ENCODE measurements at regions not wholly inside any gene's neighbourhood (a gene's known extent, or its start where the extent isn't known, plus 50 kb on each side); places are given as distances from the start of the nearest gene placed in this dataset.

DNA sequence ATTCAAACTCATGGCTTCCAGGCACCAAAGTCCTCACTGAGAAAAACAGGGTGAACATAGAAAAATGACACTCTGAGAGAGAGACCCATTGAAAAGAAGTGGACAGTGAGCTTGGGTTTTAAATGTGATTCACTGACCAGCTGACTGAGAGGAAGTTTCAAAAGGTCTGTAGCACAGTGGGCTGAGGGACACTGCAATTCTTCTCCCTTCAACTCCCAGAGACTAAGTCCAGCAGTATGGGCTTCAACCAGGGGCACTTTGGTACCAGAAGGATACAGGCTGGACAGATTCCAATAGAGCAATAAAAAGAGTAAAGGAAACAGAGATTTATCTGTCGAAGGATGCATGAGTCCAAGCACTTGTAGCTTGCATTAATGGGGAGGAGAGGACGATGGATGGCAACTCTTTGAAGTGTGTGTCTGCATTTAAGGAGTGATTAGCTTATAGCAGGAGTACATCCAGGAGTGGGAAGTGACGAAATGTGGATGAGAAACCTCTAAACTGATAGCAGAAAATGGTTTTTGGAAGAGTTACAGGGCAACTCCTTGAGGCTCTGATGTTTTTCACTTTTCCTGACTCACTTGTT is 117.0 kb upstream of the ANKRD55 start:
- H3K4me3 ChIP-seq: no peak overlapping the region
- no peak overlapping the region for H3K27ac ChIP-seq (replicated peaks in 1 of 4)
- no peaks in the 10 kb centered on the region for H3K27me3 ChIP-seq
- intact Hi-C loops (cut with DNase I): no loop called here
- peaks cover 10 to 19% (median 14%) of the 10 kb centered on the region in 4 donors for H3K4me1 ChIP-seq
- no peak for DNase-seq (ENCODE audit: extremely low spot score)
- H3K9me3 ChIP-seq: no peaks in the 10 kb centered on the region
- WGBS: 47% methylated on average over 3 of the region's 3 CpGs
- no peaks in the 10 kb centered on the region for H3K36me3 ChIP-seq
- TF ChIP-seq POLR2A (IDR thresholded peaks at IDR 0.05; ENCODE audit: low read depth) (no peak), EP300 (IDR thresholded peaks at IDR 0.05) (no peak), POLR2AphosphoS5 (IDR thresholded peaks at IDR 0.05) (no peak)
- TF ChIP-seq, protein P1, sequence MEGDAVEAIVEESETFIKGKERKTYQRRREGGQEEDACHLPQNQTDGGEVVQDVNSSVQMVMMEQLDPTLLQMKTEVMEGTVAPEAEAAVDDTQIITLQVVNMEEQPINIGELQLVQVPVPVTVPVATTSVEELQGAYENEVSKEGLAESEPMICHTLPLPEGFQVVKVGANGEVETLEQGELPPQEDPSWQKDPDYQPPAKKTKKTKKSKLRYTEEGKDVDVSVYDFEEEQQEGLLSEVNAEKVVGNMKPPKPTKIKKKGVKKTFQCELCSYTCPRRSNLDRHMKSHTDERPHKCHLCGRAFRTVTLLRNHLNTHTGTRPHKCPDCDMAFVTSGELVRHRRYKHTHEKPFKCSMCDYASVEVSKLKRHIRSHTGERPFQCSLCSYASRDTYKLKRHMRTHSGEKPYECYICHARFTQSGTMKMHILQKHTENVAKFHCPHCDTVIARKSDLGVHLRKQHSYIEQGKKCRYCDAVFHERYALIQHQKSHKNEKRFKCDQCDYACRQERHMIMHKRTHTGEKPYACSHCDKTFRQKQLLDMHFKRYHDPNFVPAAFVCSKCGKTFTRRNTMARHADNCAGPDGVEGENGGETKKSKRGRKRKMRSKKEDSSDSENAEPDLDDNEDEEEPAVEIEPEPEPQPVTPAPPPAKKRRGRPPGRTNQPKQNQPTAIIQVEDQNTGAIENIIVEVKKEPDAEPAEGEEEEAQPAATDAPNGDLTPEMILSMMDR (IDR thresholded peaks at IDR 0.05): no peak

DNA sequence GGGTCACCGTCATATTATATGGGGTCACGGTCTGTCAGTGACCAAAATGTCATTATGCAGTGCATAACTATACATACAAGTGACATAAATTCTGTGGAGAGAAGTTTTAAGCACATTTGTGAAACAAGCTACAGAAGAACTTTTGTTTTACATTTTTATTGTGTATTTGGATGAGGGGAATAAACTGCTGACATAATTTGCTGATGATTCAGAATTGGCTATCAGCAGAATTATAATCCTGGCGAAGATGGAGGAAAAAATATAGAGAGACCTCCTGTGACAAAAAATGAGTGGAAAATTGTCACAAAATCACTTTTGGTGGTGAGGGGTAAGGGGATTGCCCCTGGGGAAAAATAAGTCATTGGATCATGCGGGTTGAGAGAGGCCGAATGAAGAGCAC is 116.3 kb upstream of the ANKRD55 start:
- Histone ChIP-seq H3K9me3 (no peaks in the 10 kb centered on the region), H3K27ac (replicated peaks in 1 of 4) (no peak overlapping the region), H3K4me3 (no peak overlapping the region), H3K27me3 (no peaks in the 10 kb centered on the region), H3K4me1 (peaks cover 10 to 19% (median 14%) of the 10 kb centered on the region in 4 donors), H3K36me3 (no peaks in the 10 kb centered on the region)
- WGBS: 98% methylated on average over 5 of the region's 5 CpGs
- no peak for DNase-seq (ENCODE audit: extremely low spot score)
- intact Hi-C loops (cut with DNase I): no loop called here
- no peak for TF ChIP-seq EP300 (IDR thresholded peaks at IDR 0.05)
- TF ChIP-seq, protein P1 (IDR thresholded peaks at IDR 0.05): no peak

DNA sequence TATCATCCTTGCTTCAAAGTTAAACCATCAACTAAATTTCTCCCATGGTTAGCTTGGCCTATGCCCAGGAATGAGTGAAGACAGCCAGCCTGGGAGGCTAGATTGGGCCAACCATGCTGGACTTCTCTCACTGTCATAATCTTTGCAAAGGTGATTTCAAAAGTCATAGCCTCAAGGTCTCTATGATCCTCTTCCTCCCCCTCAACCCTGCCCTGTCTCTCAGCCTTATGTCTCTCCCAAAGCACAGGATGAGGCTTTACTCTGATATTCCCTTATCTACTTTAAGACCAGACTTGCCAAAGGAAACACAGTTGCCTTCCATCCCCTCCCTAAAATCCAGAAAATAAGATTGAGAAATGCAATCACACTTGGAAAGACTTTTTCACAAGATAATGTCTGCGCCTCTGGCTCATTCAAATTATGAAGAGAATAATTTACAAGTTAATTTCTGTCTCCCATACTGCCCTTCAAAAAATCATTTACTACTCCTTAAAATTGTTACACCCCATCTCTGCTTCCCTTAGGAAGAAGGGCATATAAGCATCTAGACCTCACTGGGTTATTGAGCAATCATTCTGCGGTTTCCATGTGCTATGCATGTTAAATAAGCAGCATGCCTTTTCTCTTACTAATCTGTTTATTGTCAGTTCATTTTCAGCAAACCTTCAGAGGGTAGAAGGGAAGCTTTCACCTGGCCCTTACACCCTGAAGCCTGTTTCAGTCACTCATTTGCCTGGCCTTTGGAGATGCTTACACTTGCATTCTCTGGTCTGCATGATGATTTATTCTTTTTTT is 113.8 kb upstream of the ANKRD55 start:
- Histone ChIP-seq H3K9me3 (no peaks in the 10 kb centered on the region), H3K4me3 (no peak overlapping the region), H3K36me3 (no peaks in the 10 kb centered on the region), H3K4me1 (peaks cover 9 to 15% (median 11%) of the 10 kb centered on the region in 4 donors), H3K27ac (replicated peaks in 1 of 4) (no peak overlapping the region), H3K27me3 (no peaks in the 10 kb centered on the region)
- WGBS: 87% methylated on average over 2 of the region's 2 CpGs
- intact Hi-C loops (cut with DNase I): no loop called here
- TF ChIP-seq EP300 (IDR thresholded peaks at IDR 0.05): no peak
- TF ChIP-seq POLR2AphosphoS5 (IDR thresholded peaks at IDR 0.05): no peak
- TF ChIP-seq, protein P1 (IDR thresholded peaks at IDR 0.05): no peak
- TF ChIP-seq POLR2A (IDR thresholded peaks at IDR 0.05; ENCODE audit: low read depth): no peak
- DNase-seq (ENCODE audit: extremely low spot score): no peak

DNA sequence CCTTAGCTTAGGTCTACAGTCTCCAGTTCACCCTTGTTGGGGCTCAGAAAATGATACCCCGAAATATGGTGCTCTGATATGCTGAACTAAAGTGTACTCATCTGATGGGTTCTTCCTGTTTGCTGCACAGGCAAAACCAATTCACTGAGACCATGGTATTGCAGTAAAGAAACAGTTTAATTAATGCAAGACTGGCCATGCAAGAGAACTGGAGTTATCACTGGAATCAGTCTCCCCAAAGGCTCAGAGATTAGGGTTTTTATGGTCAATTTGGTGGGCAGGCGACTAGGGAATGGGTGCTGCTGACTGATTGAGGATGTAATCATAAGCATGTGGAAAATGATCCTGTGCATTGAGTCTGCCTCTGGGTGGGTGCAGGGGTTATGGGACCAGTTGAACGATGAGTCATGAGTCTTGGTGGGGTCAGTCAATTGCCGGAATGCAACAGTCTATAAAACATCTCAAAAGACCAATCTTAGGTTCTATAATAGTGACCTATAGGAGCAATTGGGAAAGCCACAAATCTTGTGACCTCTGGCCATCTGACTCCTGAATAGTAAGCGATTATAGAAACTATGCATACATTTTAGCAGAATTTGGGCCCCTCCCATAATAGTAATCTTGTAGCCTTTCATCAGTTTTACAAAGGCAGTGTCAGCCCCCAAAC is 113.0 kb upstream of the ANKRD55 start:
- H3K9me3 ChIP-seq: no peaks in the 10 kb centered on the region
- TF ChIP-seq EP300 (IDR thresholded peaks at IDR 0.05): no peak
- no peak for TF ChIP-seq POLR2A (IDR thresholded peaks at IDR 0.05; ENCODE audit: low read depth)
- TF ChIP-seq, protein P1 (IDR thresholded peaks at IDR 0.05): no peak
- TF ChIP-seq POLR2AphosphoS5 (IDR thresholded peaks at IDR 0.05): no peak
- 92% methylated on average over 5 of the region's 5 CpGs for WGBS
- H3K27me3 ChIP-seq: no peaks in the 10 kb centered on the region
- no peak overlapping the region for H3K27ac ChIP-seq (replicated peaks in 1 of 4)
- H3K36me3 ChIP-seq: no peaks in the 10 kb centered on the region
- peaks cover 9 to 14% (median 11%) of the 10 kb centered on the region in 4 donors for H3K4me1 ChIP-seq
- no peak overlapping the region for H3K4me3 ChIP-seq
- intact Hi-C loops (cut with DNase I): no loop called here
- no peak for DNase-seq (ENCODE audit: extremely low spot score)
